A673 (cell line): ENCODE measurements at regions not wholly inside any gene's neighbourhood (a gene's known extent, or its start where the extent isn't known, plus 50 kb on each side); places are given as distances from the start of the nearest gene placed in this dataset.

Experiments
- CTCF ChIP-seq: fragments of 300-800, 200-600 bp; sonication (generic); conservative IDR thresholded peaks from 2 replicates; pipeline ENCODE4 v1.5.1; 2017; ENCODE audit warnings: low read depth, mild to moderate bottlenecking, antibody characterized with exemption, low read length, moderate library complexity, mixed read lengths
- EZH2 ChIP-seq: fragments of 200-600 bp; sonication (generic); IDR thresholded peaks from 2 replicates; pipeline ENCODE4 v1.6.1; 2017; ENCODE audit warnings: borderline replicate concordance, low read depth, mild to moderate bottlenecking, mixed read lengths, antibody characterized with exemption, low read length; ENCODE audit not compliant: poor library complexity, severe bottlenecking

DNA sequence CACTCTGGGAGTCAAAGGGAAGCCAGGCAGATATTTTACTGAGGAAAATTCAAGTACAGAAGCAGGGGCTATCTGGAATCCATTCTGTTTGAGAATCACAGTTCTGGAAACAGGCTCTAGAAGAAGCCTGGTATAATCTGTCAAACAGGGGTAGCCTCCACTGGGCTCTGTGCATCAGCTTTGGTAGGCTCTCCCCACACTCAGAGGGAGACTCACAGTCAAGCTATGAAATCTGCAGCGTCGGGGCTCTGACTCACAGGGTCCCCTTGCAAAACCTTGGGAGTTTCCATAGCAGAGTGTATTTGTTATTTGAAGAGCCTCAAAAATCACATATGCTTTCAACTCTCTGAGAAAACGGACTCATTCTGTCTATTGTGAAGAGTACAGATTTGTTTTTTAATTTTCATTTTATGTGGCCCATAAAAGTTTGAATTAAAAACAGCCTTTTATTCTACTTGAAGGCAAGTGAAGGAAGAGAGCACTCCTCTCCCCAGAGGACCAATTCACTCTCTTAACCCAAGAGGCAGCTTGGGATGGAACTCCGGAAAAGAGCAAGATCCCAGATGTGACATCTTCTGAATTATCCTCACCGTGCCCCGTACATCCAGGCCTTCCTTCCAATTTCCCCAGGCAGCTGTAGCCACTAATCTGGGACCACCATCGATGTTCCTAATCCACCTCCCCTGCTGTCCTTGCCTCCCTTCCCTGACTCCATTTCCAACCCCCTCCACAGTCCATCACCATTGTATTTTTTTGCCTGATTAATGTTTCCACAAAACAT is 590.9 kb upstream of the MGMT start:
- TF ChIP-seq EZH2, result no peak
- no peak for TF ChIP-seq CTCF
